Upper lobe of left lung (tissue), 4 donors: ENCODE measurements at regions not wholly inside any gene's neighbourhood (a gene's known extent, or its start where the extent isn't known, plus 50 kb on each side); places are given as distances from the start of the nearest gene placed in this dataset.

ENCODE experiments used
- CTCF ChIP-seq, 6 experiments: fragments of 450-650 bp in 4 of 6; fragments of 200-600 bp in 2 of 6; sonication (generic) in 2 of 6; IDR thresholded peaks; one replicate each; pipeline ENCODE4 v1.5.1; 2016 to 2019; ENCODE audit warnings: antibody characterized with exemption in 6 of 6
- EP300 ChIP-seq, 4 donors: sonication (generic); formaldehyde crosslinking; IDR thresholded peaks; one replicate each; pipeline ENCODE4 v1.5.1; 2017; ENCODE audit warnings: antibody characterized with exemption in 4 of 4, control low read depth in 2 of 4
- POLR2A ChIP-seq, 4 donors: fragments of 450-650 bp; IDR thresholded peaks; one replicate each; pipeline ENCODE4 v1.5.1; 2016 to 2017; ENCODE audit warnings: antibody characterized with exemption in 4 of 4, mild to moderate bottlenecking in 2 of 4

- TF ChIP-seq CTCF (IDR thresholded peaks at IDR 0.05) (no peak), POLR2A (IDR thresholded peaks at IDR 0.05) (no peak), EP300 (IDR thresholded peaks at IDR 0.05) (no peak)
Measured at GRCh38 chr2:200040831-200041230, 85.4 kb downstream of the MAIP1 start.
